DMS114 treated with DMSO at 0.1 percent for 48 hours (cell line): ENCODE measurements at regions not wholly inside any gene's neighbourhood (a gene's known extent, or its start where the extent isn't known, plus 50 kb on each side); places are given as distances from the start of the nearest gene placed in this dataset.

ENCODE experiments used
- DNase-seq: peaks from one replicate; lab custom pipeline; 2025; ENCODE audit not compliant: unreplicated experiment; lab: John Stamatoyannopoulos, UW

GRCh38 chr14:76950055-76951020 lies 78.2 kb downstream of the IRF2BPL start:
- DNase-seq = no peak

- no peak for DNase-seq
Observed at GRCh38 chr14:76948976-76949375, 79.5 kb downstream of the IRF2BPL start.

GRCh38 chr14:76948213-76948947 lies 80.1 kb downstream of the IRF2BPL start:
- no peak for DNase-seq

GRCh38 chr14:76947838-76948184 lies 80.7 kb downstream of the IRF2BPL start:
- DNase-seq = no peak

- DNase-seq = peak; percentile 59
Observed at GRCh38 chr14:76947078-76947837, 81.2 kb downstream of the IRF2BPL start.

GRCh38 chr14:76946753-76947077 lies 81.8 kb downstream of the IRF2BPL start:
- no peak for DNase-seq

GRCh38 chr14:76943072-76943471 lies 85.4 kb downstream of the IRF2BPL start:
- no peak for DNase-seq

GRCh38 chr14:76941946-76942805 lies 86.3 kb downstream of the IRF2BPL start:
- DNase-seq = no peak

- no peak for DNase-seq
Observed at GRCh38 chr14:76941544-76941943, 87.0 kb downstream of the IRF2BPL start.

- DNase-seq = no peak
Observed at GRCh38 chr14:76940021-76940760, 88.3 kb downstream of the IRF2BPL start.

GRCh38 chr14:76939015-76939742 lies 89.3 kb downstream of the IRF2BPL start:
- DNase-seq = no peak

GRCh38 chr14:76938092-76938500 lies 90.4 kb downstream of the IRF2BPL start:
- DNase-seq = no peak

GRCh38 chr14:76937181-76938091 lies 91.1 kb downstream of the IRF2BPL start:
- no peak for DNase-seq

GRCh38 chr14:76936483-76936882 lies 92.0 kb downstream of the IRF2BPL start:
- no peak for DNase-seq

- no peak for DNase-seq
Observed at GRCh38 chr14:76933515-76933914, 95.0 kb downstream of the IRF2BPL start.

GRCh38 chr14:76931631-76932402 lies 96.7 kb downstream of the IRF2BPL start:
- no peak for DNase-seq

GRCh38 chr14:76930549-76930948 lies 98.0 kb downstream of the IRF2BPL start:
- DNase-seq = no peak
